ENCODE measurements at regions not wholly inside any gene's neighbourhood (a gene's known extent, or its start where the extent isn't known, plus 50 kb on each side); places are given as distances from the start of the nearest gene placed in this dataset.

DNA sequence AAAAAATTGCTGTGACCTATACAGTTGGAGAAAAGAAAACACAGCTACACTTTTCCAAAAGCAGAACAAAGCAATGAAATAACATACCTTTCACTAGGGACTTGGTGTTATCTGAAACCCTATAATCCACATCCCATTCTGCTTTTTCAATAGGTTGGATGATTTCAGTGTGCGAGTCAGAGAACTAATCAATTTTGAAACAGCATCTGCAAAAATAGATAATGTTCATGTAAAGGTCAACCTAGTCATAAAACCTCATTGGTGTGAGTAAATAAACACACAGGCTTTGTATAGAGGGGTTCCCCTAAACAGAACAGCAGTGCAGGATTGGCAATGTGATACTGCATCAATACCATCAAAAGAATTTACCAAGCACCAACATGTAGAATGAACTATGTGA, 173.0 kb upstream of the G2E3 start:
- H3K4me1 Mint-ChIP-seq (ENCODE audit: low read depth): no peaks in the 10 kb centered on the region
- H3K9me3 Mint-ChIP-seq: no peaks in the 10 kb centered on the region
- H3K27ac Mint-ChIP-seq: no peak overlapping the region
- TF ChIP-seq, protein P1, sequence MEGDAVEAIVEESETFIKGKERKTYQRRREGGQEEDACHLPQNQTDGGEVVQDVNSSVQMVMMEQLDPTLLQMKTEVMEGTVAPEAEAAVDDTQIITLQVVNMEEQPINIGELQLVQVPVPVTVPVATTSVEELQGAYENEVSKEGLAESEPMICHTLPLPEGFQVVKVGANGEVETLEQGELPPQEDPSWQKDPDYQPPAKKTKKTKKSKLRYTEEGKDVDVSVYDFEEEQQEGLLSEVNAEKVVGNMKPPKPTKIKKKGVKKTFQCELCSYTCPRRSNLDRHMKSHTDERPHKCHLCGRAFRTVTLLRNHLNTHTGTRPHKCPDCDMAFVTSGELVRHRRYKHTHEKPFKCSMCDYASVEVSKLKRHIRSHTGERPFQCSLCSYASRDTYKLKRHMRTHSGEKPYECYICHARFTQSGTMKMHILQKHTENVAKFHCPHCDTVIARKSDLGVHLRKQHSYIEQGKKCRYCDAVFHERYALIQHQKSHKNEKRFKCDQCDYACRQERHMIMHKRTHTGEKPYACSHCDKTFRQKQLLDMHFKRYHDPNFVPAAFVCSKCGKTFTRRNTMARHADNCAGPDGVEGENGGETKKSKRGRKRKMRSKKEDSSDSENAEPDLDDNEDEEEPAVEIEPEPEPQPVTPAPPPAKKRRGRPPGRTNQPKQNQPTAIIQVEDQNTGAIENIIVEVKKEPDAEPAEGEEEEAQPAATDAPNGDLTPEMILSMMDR (IDR thresholded peaks at IDR 0.05): no peak
- H3K27me3 Mint-ChIP-seq (ENCODE audit: insufficient read depth): peaks cover 6% of the 10 kb centered on the region
- no peaks in the 10 kb centered on the region for H3K36me3 Mint-ChIP-seq (ENCODE audit: low read depth)
- no peak for DNase-seq
- H3K4me3 Mint-ChIP-seq: no peak overlapping the region

GRCh38 chr14:30387871-30388270, 171.1 kb upstream of the G2E3 start:
- no peaks in the 10 kb centered on the region for H3K36me3 Mint-ChIP-seq (ENCODE audit: low read depth)
- H3K4me3 Mint-ChIP-seq: no peak overlapping the region
- peaks cover 6% of the 10 kb centered on the region for H3K27me3 Mint-ChIP-seq (ENCODE audit: insufficient read depth)
- no peak for DNase-seq
- no peak overlapping the region for H3K27ac Mint-ChIP-seq
- H3K4me1 Mint-ChIP-seq (ENCODE audit: low read depth): no peaks in the 10 kb centered on the region
- TF ChIP-seq, protein P1 (IDR thresholded peaks at IDR 0.05): no peak
- H3K9me3 Mint-ChIP-seq: no peaks in the 10 kb centered on the region

GRCh38 chr14:30389134-30389876, 169.7 kb upstream of the G2E3 start:
- H3K4me3 Mint-ChIP-seq: no peak overlapping the region
- no peaks in the 10 kb centered on the region for H3K36me3 Mint-ChIP-seq (ENCODE audit: low read depth)
- H3K27ac Mint-ChIP-seq: no peak overlapping the region
- no peaks in the 10 kb centered on the region for H3K9me3 Mint-ChIP-seq
- DNase-seq: no peak
- H3K27me3 Mint-ChIP-seq (ENCODE audit: insufficient read depth): peaks cover 6% of the 10 kb centered on the region
- TF ChIP-seq, protein P1 (IDR thresholded peaks at IDR 0.05): no peak
- no peaks in the 10 kb centered on the region for H3K4me1 Mint-ChIP-seq (ENCODE audit: low read depth)

DNA sequence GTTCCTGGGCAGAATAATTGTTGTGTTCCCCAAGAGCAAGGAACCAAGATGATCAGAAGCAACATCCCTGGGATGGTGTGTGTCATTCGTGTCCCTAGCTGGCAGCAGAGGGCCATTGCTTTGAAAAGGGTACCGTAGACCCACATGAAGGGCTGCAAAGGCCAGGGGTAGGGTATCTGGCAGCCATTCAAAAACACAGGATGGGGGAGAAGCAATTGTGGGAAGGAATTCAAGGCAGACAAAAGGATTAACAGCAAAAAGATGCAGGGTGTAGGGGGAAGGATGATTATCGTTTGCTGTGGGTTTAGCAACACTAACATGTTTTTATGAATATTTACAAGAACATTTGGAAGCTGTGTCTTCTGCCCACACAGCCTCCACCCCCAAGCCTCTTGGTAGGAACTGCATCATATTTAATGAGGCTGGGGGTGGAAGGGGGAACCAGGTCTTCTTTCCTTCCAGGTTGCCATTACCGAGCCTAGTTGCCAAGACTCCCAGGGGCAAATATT, 169.0 kb upstream of the G2E3 start:
- Mint-ChIP-seq H3K36me3 (ENCODE audit: low read depth) (no peaks in the 10 kb centered on the region), H3K27ac (no peak overlapping the region), H3K4me3 (no peak overlapping the region), H3K27me3 (ENCODE audit: insufficient read depth) (peaks cover 6% of the 10 kb centered on the region), H3K4me1 (ENCODE audit: low read depth) (no peaks in the 10 kb centered on the region), H3K9me3 (no peaks in the 10 kb centered on the region)
- no peak for DNase-seq
- TF ChIP-seq, protein P1 (IDR thresholded peaks at IDR 0.05): no peak

- Mint-ChIP-seq H3K4me3 (no peak overlapping the region), H3K27ac (no peak overlapping the region), H3K9me3 (no peaks in the 10 kb centered on the region), H3K27me3 (ENCODE audit: insufficient read depth) (no peaks in the 10 kb centered on the region; the same call in none of the 2 replicates), H3K4me1 (ENCODE audit: low read depth) (no peaks in the 10 kb centered on the region), H3K36me3 (ENCODE audit: low read depth) (no peaks in the 10 kb centered on the region)
- DNase-seq: no peak
- TF ChIP-seq, protein P1 (IDR thresholded peaks at IDR 0.05): no peak
These were observed 163.9 kb upstream of the G2E3 start for GRCh38 chr14:30395065-30395464.

Measured in HFFc6 (cell line).